GM12892 (cell line): ENCODE measurements at regions not wholly inside any gene's neighbourhood (a gene's known extent, or its start where the extent isn't known, plus 50 kb on each side); places are given as distances from the start of the nearest gene placed in this dataset.

Experiments used
- POLR2A ChIP-seq: IDR thresholded peaks from 2 replicates; pipeline ENCODE4 v1.6.1; 2011; ENCODE audit warnings: low read depth, low read length, control low read depth
- POLR2AphosphoS5 ChIP-seq: IDR thresholded peaks from 2 replicates; pipeline ENCODE4 v1.6.1; 2011; ENCODE audit warnings: low read depth, low read length, control low read depth
- TAF1 ChIP-seq: IDR thresholded peaks from 2 replicates; pipeline ENCODE4 v1.6.1; 2011; ENCODE audit warnings: low read depth, mild to moderate bottlenecking, control low read depth, low read length, borderline replicate concordance

DNA sequence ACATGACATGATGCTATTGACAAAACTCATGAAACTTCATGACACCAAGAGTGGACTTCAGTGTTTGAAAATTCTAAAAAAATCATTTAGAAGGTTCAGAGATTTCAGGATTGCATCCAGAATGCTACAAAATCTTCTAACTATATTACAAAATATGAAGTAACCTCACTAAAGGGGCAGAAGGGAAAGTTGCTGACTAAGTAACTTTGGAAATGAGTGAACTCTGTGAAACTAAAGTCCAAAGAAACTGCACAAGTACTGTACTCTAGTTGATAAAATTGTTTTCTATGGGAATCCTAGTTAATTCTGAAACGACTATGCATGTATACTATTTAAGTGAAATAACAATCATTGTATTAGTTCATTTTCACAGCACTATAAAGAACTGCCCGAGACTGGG is 184.4 kb downstream of the LYPLAL1 start:
- TF ChIP-seq POLR2A = no peak
- TF ChIP-seq POLR2AphosphoS5 = no peak
- no peak for TF ChIP-seq TAF1
